Tibial artery (tissue), 4 donors: ENCODE measurements at regions not wholly inside any gene's neighbourhood (a gene's known extent, or its start where the extent isn't known, plus 50 kb on each side); places are given as distances from the start of the nearest gene placed in this dataset.

ENCODE experiments used
- DNase-seq, 2 donors: peaks; one replicate each; pipeline ENCODE4 v3.0.0-alpha.2; 2019
- H3K27ac ChIP-seq, 2 donors: fragments of 200-600 bp; sonication (generic) in 1 of 2; 1 replicate in 1 of 2; 2 replicates in 1 of 2; pipeline ENCODE4 v1.5.1; 2018 to 2019; ENCODE audit warnings: mild to moderate bottlenecking in 1 of 2
- H3K27me3 ChIP-seq, 2 donors: fragments of 200-600 bp; sonication (generic) in 1 of 2; one replicate each; pipeline versions ENCODE4 v1.5.1 to v1.6.0; 2016 to 2019
- H3K36me3 ChIP-seq, 3 donors: fragments of 200-600 bp; sonication (generic) in 2 of 3; one replicate each; pipeline ENCODE4 v1.5.1; 2016 to 2019; ENCODE audit warnings: mild to moderate bottlenecking in 2 of 3
- H3K4me1 ChIP-seq, 4 donors: fragments of 200-600 bp; sonication (generic) in 2 of 4; 1 replicate in 3 of 4; 2 replicates in 1 of 4; pipeline ENCODE4 v1.5.1; 2016 to 2019
- H3K4me3 ChIP-seq, 2 donors: fragments of 200-600 bp; sonication (generic) in 1 of 2; 1 replicate in 1 of 2; 2 replicates in 1 of 2; pipeline ENCODE4 v1.5.1; 2018 to 2019; ENCODE audit warnings: mild to moderate bottlenecking in 2 of 2
- H3K9me3 ChIP-seq, 3 donors: fragments of 200-600 bp; sonication (generic) in 1 of 3; one replicate each; pipeline ENCODE4 v1.5.1; 2016 to 2019
- intact Hi-C: fragments of 100-400 bp; cut with DNase I; formaldehyde crosslinking; loops from one replicate; pipeline ENCODE4 v1.15.0; 2023; ENCODE audit warnings: low total_unique reads
- TF ChIP-seq, protein P1 (sequence below), 2 experiments: fragments of 200-600 bp in 1 of 2; fragments of 450-650 bp in 1 of 2; IDR thresholded peaks; one replicate each; pipeline ENCODE4 v1.5.1; 2017 to 2019; ENCODE audit warnings: antibody characterized with exemption in 2 of 2, mild to moderate bottlenecking in 1 of 2, moderate library complexity in 1 of 2

DNA sequence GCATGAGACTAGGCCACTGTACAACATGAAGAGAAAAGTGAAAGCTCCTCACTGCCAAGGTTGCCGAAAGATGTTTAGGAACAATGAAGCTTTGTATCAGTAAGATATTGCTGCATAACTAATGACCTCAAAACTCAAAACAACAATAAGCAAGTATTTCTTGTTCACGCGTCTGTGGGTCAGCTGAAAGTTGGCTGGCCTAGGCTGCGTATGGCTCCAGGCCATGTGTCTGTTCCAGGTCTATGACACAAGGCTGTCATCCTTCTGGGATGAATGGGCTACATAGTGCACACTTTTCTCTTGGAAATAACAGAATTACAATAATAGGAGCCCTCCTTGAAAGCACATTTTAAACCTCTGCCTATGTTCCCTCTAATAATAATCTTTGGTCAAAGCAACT is 515.9 kb downstream of the PLPP3 start:
- no peak for DNase-seq
- Histone ChIP-seq H3K27me3 (no peaks in the 10 kb centered on the region), H3K4me3 (no peak overlapping the region), H3K27ac (no peak overlapping the region), H3K4me1 (peaks cover 0 to 44% (median 17%) of the 10 kb centered on the region in 4 donors), H3K36me3 (no peaks in the 10 kb centered on the region), H3K9me3 (no peaks in the 10 kb centered on the region)
- intact Hi-C loops: no loop called here
- TF ChIP-seq, protein P1, sequence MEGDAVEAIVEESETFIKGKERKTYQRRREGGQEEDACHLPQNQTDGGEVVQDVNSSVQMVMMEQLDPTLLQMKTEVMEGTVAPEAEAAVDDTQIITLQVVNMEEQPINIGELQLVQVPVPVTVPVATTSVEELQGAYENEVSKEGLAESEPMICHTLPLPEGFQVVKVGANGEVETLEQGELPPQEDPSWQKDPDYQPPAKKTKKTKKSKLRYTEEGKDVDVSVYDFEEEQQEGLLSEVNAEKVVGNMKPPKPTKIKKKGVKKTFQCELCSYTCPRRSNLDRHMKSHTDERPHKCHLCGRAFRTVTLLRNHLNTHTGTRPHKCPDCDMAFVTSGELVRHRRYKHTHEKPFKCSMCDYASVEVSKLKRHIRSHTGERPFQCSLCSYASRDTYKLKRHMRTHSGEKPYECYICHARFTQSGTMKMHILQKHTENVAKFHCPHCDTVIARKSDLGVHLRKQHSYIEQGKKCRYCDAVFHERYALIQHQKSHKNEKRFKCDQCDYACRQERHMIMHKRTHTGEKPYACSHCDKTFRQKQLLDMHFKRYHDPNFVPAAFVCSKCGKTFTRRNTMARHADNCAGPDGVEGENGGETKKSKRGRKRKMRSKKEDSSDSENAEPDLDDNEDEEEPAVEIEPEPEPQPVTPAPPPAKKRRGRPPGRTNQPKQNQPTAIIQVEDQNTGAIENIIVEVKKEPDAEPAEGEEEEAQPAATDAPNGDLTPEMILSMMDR (IDR thresholded peaks at IDR 0.05): no peak

DNA sequence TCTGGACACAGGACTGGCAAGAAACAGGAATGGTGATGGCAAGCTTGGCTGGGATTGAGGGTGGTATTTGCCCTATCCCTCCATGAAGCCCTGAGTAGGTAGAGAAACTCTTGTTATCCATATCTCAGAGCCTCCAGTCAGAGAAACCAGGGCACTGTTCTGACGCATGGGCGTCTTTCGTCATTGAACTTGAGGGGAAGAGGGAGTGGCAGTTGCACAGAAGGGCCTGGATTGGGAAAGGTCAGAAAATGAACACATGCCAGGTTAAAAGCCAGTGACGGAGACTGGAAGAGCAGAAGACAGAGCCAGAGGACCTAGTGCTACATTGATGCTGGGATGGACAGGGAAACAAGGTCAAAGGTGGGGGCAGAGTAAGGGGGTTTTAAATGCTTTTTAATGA is 516.7 kb downstream of the PLPP3 start:
- intact Hi-C loops: no loop called here
- Histone ChIP-seq H3K4me1 (peaks cover 0 to 44% (median 12%) of the 10 kb centered on the region in 4 donors), H3K27me3 (no peaks in the 10 kb centered on the region), H3K36me3 (no peaks in the 10 kb centered on the region), H3K27ac (no peak overlapping the region), H3K4me3 (no peak overlapping the region), H3K9me3 (no peaks in the 10 kb centered on the region)
- DNase-seq: no peak
- TF ChIP-seq, protein P1 (IDR thresholded peaks at IDR 0.05): no peak

DNA sequence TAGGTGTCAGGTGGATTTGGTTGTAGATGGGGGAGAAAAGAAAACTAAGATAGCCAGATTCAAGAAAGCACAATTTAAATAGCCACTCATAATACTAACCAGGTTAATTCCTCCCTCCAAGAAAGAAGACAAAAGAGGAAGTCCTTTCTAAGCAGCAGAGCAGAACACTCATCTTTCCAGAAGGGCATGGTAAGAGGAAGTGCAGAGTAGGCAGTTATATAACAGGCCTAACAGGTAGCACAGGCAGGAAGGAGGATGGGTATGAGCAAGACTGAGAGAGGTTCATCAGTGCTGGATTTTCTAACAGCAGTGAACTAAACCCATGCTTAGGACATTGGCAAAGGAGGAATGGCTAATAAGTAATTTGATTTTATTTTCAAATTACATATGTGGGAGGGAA is 517.5 kb downstream of the PLPP3 start:
- Histone ChIP-seq H3K9me3 (no peaks in the 10 kb centered on the region), H3K27me3 (no peaks in the 10 kb centered on the region), H3K27ac (no peak overlapping the region), H3K36me3 (no peaks in the 10 kb centered on the region), H3K4me1 (peaks cover 0 to 43% (median 15%) of the 10 kb centered on the region in 4 donors), H3K4me3 (no peak overlapping the region)
- intact Hi-C loops: no loop called here
- no peak for DNase-seq
- TF ChIP-seq, protein P1 (IDR thresholded peaks at IDR 0.05): no peak

DNA sequence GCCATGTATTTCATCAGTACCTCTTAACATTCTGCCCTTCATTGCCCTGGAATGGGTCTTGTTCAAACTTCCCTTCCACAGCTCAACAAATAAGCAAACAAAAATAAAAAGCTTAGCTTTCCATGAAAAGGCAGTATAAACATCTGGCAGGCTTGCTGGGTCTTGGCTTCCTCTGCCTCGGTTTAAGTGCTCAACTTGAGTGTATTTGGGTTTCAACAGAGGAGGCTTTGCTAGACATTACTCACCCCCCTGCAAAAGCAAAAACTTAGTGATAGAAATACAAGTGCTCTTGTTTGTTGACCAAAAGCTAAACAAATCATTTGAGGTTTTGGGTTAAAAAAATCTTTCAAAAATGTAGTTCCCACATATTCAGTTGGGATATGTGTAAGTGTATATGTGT is 518.5 kb downstream of the PLPP3 start:
- Histone ChIP-seq H3K27me3 (no peaks in the 10 kb centered on the region), H3K27ac (no peak overlapping the region), H3K4me3 (no peak overlapping the region), H3K4me1 (peaks cover 0 to 43% (median 10%) of the 10 kb centered on the region in 4 donors), H3K36me3 (no peaks in the 10 kb centered on the region), H3K9me3 (no peaks in the 10 kb centered on the region)
- TF ChIP-seq, protein P1 (IDR thresholded peaks at IDR 0.05): no peak
- intact Hi-C loops: no loop called here
- no peak for DNase-seq

DNA sequence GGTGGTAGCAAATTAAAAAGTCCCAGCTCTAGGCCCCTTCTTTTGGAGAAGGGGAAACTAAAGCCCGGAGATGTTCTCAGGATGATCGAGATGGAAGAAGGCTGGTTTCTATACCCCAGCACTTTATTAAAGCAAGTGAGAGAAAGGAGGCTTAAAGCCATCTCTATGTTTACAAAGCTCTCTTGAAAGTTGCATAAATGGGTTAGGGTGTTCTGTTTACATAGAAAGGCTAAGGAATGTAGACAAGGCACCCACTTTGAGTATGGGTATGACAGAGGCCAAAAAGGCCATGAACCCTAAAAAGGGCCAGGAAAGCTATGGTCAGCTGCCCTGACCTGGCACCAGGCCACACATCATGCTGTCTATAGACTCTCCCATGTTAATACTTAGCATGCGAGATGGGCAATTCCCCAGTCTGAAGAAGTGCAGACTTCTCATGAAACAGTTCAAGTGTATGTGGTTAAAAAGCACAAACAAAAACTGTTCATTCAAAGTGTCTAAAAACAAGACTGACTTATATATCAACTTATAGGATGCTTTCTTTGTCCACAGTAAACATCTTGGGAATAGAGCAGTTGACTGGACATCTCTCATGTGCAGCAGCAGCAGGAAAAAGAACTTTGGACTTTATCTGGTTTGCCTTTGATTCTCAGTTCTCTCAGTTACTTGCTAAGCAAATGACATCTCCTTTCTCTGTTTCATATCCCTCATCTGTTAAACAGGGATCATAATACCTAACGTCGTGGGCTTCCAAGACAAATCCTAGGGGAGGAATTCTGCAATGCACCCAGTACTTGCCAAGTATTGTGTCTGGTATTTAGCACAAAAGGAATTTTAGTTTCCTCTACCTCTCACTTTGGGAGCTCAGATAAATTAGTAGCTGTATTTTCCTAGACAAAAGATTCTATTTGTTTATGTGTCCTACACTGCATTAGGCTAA is 521.6 kb downstream of the PLPP3 start:
- no peak overlapping the region for H3K4me3 ChIP-seq
- intact Hi-C loops: no loop called here
- TF ChIP-seq, protein P1 (IDR thresholded peaks at IDR 0.05): no peak
- H3K27ac ChIP-seq: no peak overlapping the region
- peaks cover 0 to 25% (median 6%) of the 10 kb centered on the region in 4 donors for H3K4me1 ChIP-seq
- H3K36me3 ChIP-seq: no peaks in the 10 kb centered on the region
- H3K27me3 ChIP-seq: no peaks in the 10 kb centered on the region
- no peak for DNase-seq
- no peaks in the 10 kb centered on the region for H3K9me3 ChIP-seq
